ENCODE measurements at regions not wholly inside any gene's neighbourhood (a gene's known extent, or its start where the extent isn't known, plus 50 kb on each side); places are given as distances from the start of the nearest gene placed in this dataset.

GRCh38 chr15:98347866-98348265, 300.5 kb upstream of the IGF1R start:
- TF ChIP-seq CTCF (conservative IDR thresholded peaks at IDR 0.05; ENCODE audit: low read length) (no peak), EZH2phosphoT487 (IDR thresholded peaks at IDR 0.05; ENCODE audit: borderline replicate concordance) (no peak)

All from Loucy (cell line).